Activated CD4-positive, alpha-beta T cell treated with anti-CD3 and anti-CD28 coated beads, Interleukin-2, Interleukin-4, amounts not matched to agents 100 ng/mL and 50 ng/mL, durations not matched to agents 16 hours and 8 hours (primary cell): ENCODE measurements at regions not wholly inside any gene's neighbourhood (a gene's known extent, or its start where the extent isn't known, plus 50 kb on each side); places are given as distances from the start of the nearest gene placed in this dataset.

Source experiments
- DNase-seq: peaks from one replicate; pipeline ENCODE4 v3.0.0-alpha.2; 2020; ENCODE audit warnings: low spot score

DNA sequence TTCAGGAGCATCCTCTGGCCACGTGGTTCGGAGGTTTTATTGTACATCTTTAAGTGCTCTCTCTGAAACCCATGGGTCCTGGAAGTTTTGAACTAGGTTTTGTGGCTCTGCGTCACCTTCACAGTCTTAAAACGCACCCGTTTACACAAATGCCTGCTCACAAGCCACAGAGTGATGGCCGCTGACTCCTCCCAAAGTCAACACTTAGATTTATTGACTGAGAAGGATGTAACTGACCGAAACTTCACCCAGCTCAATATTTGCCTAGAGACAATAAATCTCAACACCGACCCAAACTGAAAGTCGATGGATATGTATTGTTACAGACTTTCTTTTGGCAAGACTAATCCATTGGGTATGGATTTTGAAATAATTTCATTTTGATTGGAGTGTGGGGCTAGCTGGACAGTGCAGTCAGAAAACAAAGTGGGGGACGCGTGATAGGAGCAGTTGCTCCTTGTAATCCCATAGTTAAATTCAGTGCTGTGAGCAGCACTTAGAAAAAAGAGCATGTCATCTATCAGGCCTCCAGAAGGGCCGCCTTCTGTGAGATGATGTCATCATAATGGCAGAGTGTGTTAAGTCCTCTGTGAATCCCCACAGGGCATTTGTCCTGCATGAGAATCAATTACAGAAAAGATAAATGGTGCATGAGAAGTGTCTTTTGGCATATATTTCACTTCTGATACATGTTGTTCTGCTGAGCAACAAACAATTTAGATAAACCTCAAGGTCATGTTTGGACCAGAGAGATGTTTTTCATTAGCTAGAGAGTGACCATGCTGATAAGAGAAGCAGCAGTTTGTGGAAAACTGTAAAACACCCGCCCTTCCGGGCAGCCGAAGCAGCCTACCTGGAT lies 183.7 kb downstream of the INO80D start:
- no peak for DNase-seq

DNA sequence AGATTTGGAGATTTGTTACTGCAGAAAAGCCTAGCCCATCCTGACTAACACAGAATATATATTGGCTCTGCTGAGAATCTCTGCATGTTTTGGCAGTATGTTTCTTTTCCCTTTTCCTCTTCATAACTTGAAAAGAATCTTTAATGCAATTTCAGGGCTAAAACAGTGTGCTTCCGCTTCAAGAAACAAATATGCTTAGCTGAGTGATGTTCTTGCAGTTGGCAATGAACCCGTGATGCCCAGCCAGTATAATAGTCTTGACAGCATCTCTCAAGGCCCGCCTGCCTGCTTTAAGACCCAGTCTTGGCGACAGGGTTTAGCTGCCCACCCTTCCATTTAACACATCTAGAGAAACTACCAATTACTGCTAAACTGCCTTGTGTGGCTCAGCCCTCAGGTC lies 184.5 kb downstream of the INO80D start:
- DNase-seq: no peak

DNA sequence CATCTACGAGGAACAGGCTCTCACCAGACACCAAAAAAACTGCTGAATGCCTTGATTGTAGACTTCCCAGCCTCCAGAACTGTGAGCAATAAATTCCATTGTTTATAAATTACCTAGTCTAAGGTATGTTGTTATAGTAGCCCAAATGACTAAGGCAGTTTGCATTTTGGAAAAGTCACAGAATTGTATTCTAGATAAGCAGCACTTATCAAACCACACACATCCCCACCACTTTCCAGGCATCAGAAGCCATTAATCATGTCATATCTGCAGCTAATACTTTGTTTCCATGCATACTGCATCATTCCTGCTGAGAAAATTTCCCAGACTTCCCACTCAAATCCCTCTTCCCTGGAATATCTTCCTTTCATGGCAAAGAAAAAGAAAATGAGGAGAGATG lies 187.2 kb downstream of the INO80D start:
- no peak for DNase-seq

DNA sequence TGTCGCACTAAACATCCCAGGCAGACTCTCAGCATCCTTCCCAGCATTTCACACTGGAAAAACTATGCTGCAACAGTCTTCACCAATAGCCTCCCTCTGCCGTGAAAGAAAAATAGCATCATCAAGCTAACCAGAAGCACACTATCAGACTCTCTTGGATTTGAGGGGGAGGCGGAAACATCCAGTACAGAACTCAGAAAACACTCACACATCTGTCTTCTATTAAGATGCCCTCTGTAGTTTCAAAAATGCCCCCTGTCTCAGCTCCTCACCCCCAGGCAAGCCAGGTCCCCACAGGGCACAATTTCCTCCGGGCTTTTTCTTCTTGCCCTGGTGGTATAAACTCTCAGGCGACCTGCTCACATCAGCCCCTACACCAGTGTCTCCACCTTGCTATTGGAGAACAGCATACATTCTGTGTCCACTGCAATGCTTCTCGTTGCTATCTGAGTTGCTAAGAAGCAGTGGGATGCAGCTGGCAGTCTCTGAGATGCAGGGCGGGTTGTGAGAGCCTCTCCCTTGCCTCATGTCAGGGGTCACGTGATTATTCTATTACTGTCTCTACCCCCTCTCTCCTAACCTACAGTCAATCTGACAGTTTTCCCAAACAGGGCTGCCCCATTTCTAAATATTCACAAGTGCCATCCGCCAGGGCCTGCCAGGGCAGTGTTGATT lies 189.9 kb downstream of the INO80D start:
- no peak for DNase-seq

- no peak for DNase-seq
These were observed 193.2 kb downstream of the INO80D start for GRCh38 chr2:205892665-205893259.

- no peak for DNase-seq
These were observed 193.7 kb downstream of the INO80D start for GRCh38 chr2:205892251-205892655.

- DNase-seq: no peak
These were observed 196.9 kb downstream of the INO80D start for GRCh38 chr2:205889114-205889513.

DNA sequence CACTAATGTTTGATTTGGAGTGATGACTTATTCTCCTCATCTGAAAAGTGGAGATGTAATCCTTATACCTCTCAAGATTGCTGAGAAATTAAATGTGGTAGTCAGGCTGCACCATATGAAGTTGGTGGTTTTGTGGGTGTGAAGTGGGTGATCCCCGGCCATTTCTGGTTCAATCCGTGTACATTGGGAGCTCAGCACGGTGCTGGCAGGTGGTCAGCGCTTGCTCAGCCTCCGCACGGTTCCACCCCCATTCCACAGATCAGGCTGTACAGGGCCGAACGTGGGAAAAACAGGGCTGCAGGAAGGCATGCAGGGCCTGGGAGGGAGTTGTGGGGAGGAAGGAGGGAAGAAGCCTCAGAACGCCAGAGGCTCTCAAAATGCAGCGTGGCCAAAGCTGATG lies 198.3 kb downstream of the INO80D start:
- no peak for DNase-seq

DNA sequence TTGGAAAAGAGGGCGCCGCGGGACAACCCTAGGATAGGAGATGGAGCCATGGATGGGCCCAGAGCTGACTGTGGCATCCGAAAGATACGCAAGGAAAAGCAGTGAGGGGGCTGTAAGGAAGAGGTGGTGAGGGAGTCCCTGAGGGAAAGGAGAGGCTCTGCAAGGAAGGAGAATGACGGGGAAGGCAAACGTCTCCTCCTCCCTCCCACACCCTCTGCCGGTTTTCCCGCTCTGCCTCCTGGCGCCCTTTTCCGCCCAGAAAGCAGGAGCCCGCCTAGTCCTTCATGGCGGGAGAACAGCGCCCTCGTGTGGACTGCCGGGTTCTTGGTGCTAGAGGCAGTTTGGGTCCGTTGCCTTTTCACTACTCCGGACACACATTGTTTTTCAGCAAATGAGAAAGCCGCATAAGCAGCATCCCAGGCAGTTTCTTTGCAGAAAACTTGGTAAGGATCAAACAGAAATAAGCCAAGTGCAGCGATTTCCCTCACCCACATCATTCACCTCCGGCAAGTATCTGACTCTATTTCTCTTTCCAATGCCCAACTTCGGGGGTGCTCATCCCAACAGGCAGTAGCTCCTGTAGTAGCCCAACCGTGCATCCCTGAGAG lies 200.4 kb downstream of the INO80D start:
- peak; percentile 71 for DNase-seq

DNA sequence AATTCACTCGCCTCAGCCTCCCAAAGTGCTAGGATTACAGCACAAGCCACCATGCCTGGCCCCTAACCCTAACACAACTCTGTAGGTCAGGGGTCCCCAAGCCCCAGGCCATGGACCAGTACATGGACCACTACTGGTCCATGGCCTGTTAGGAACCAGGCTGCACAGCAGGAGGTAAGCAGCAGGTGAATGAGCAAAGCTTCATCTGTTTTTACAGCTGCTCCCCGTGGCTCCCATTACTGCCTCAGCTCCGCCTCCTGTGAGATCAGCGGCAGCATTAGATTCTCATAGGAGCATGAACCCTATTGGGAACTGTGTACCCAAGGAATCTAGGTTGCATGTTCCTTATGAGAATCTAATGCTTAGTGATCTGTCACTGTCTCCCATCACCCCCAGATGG lies 201.7 kb downstream of the NRP2 start:
- no peak for DNase-seq

DNA sequence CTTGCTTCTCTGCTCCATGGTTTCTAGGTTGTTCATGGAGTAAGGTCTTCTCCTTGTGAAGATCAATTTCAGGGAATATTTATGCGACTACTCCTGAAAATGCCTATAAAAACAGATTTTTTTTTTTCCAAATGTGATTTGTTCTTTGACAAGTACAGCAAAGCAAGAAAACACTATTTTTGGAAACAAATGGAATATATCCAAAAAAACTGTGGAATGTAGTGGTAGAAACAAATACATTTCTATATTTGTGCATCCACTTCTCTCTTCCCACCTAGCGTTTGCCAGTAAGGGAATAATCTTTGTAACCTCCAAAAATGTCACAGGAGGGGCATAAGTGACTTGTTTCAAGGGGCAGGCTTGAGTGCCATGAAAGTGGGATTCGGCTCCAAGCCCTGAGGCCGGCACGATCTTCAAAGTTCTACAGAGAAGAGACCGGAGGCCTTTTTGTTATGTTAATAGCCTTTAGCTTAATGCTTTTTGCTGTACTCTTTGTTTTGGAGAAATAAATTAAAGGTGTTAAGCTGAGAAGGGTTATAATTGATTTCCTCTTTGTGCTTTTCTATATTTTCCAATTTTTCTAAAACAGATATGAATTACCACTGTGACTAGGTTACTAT lies 200.6 kb downstream of the NRP2 start:
- DNase-seq: no peak

DNA sequence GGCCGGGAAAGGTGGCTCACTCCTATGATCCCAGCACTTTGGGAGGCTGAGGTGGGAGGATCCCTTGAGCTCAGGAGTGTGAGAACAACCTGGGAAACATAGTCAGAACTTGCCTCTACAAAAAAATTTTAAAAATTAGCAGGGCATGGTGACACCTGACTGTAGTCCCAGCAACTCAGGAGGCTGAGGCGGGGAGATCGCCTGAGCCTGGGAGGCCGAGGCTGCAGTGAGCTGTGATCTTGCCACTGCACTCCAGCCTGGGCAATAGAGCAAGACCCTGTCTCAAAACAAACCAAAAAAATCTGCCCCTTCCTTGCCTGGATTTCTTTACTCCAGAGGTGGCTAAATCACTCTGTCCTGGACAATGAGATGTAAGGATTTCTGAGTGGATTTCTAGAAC lies 197.7 kb downstream of the NRP2 start:
- no peak for DNase-seq

- DNase-seq: no peak
These were observed 196.9 kb downstream of the NRP2 start for GRCh38 chr2:205878999-205879762.

DNA sequence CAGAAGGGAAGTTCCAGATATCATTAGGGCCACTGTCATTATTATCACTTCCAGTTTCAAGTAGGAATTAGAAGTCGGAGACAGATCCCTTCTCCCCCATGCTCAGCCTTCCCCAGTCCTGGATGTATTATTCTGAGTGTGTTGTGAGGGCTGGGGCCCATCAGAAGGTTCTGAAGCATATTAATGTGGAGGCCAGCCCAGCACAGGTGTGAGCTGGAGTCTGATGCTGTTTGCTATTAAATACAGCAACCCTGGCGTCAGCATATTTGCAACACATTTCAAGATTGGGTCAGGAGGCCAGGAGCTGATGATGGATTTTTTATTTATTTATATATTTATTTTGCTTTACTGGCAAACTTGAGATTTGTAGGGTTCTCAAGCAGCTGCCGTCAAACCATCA lies 195.2 kb downstream of the NRP2 start:
- no peak for DNase-seq

GRCh38 chr2:205876127-205876526 lies 193.8 kb downstream of the NRP2 start:
- no peak for DNase-seq

GRCh38 chr2:205872716-205873115 lies 190.4 kb downstream of the NRP2 start:
- DNase-seq: no peak

DNA sequence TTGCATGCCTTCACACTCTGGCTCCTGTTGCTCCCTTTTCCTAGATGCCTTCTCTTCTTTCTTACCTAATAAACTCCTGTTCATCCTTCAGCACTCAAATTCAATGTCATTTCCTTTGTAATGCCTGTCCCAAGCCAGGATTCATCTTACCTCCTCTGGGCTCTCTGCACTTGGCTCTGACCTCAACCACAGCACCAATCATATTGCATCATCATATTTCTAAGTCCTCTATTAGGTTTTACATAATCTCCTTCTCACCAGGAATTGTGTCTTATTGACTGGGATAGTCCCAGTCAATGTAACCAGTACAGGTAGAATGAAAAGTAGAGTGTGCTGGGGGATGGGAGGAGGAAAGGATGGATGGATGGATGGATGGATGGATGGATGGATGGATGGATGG lies 187.1 kb downstream of the NRP2 start:
- DNase-seq: no peak

DNA sequence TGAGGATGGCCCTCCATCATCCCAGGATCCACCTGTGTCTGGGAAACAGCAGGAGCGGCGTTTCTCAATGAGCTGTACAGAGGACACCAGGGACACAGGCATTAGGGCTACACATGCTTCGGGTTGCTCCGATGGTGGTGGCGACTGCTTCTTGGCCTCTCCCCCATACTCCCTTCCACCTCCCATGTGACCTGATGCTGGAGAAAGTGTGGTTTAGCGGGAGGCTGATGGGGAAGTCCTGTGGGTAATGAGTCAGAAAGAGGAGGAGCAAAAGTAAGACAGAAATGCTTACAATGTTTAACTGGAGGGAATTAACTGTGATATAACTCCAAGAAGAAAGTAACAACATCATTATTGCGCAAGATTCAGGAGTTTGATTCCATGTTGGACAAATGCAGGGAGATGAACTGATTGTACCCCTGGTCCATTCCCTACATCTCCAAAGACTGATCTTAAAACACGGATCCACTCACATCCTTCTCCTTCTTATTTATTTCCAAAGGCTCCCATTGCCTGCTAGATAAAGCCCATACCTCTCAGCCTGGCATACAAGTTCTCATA lies 186.6 kb downstream of the NRP2 start:
- DNase-seq: peak; percentile 74

DNA sequence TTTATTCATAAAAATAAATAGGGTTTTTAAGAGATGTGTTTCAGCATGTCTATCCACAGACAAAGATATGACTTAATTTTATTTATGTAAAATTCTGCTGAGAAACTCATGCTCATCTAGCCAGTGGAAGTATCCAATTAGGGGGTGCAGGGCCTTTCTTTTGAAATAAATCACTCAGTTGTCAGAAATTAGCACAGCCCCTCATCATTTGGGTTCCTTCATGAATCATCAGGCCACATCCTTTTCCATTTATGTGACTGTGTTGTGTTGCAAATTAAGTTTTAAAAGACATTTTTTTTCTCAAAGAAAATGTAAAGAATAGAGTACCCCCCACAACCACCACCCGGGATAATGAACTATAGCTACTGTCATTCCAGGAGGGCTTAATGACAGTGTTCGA lies 185.8 kb downstream of the NRP2 start:
- DNase-seq: peak; percentile 43

DNA sequence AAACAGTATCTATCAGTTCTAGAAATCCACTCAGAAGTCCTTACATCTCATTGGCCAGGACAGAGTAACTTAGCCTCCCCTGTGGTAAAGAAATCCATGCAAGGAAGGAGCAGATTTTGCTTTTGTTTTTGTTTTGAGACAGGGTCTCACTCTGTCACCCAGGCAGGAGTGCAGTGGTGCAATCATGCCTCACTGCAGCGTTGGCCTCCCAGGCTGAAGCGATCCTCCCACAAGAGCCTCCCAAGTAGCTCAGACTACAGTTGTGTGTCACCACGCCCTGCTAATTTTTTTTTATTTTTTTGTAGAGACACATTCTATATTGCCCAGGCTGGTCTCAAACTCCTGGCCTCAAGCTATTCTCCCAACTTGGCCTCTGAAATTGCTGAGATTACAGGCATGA lies 185.1 kb downstream of the NRP2 start:
- no peak for DNase-seq

GRCh38 chr2:205865905-205866441 lies 183.7 kb downstream of the NRP2 start:
- DNase-seq: no peak
